H1 (cell line): ENCODE measurements at regions not wholly inside any gene's neighbourhood (a gene's known extent, or its start where the extent isn't known, plus 50 kb on each side); places are given as distances from the start of the nearest gene placed in this dataset.

Experiments used
- CTCF ChIA-PET: fragments of 300-600 bp; sonication (Branson Sonifier 250); formaldehyde crosslinking; loops from one replicate; lab custom pipeline; 2021; ENCODE audit not compliant: partially characterized antibody; lab: Charles Lee
- POLR2A ChIA-PET: fragments of 300-600 bp; sonication (Branson Sonifier 250); formaldehyde crosslinking; loops from one replicate; lab custom pipeline; 2021; ENCODE audit warnings: inconsistent platforms; ENCODE audit not compliant: partially characterized antibody; lab: Charles Lee
- DNase-seq, 2 experiments: peaks; one replicate each; pipeline versions ENCODE4 v3.0.0 to v3.0.0-alpha.2; 2010 to 2022; ENCODE audit warnings: low spot score in 2 of 2, low read depth in 1 of 2, mixed read lengths in 1 of 2
- FAIRE-seq: peaks from 2 replicates; lab custom pipeline; 2011; peaks lifted over from hg19 to GRCh38; lab: Jason Lieb, UNC
- H2AFZ ChIP-seq: 2 replicates; pipeline ENCODE4 v1.8.1; 2012; ENCODE audit warnings: low read length, inconsistent platforms
- H2AK5ac ChIP-seq: 2 replicates; pipeline ENCODE4 v1.6.1; 2013; ENCODE audit warnings: low read depth, low read length
- H2BK120ac ChIP-seq: replicated peaks from 2 replicates; pipeline ENCODE3; 2013; ENCODE audit warnings: low read depth, low read length, inconsistent platforms
- H2BK12ac ChIP-seq: 2 replicates; pipeline ENCODE4 v1.6.1; 2013; ENCODE audit warnings: low read depth, low read length
- H2BK15ac ChIP-seq: 2 replicates; pipeline ENCODE4 v1.6.1; 2013; ENCODE audit warnings: low read length
- H2BK20ac ChIP-seq: 2 replicates; pipeline ENCODE4 v1.6.1; 2013; ENCODE audit warnings: low read length
- H2BK5ac ChIP-seq: 2 replicates; pipeline ENCODE4 v1.6.1; 2013; ENCODE audit warnings: low read depth, low read length
- H3K14ac ChIP-seq: 2 replicates; pipeline ENCODE4 v1.6.1; 2013; ENCODE audit warnings: inconsistent platforms; ENCODE audit not compliant: insufficient read length
- H3K18ac ChIP-seq: 2 replicates; pipeline ENCODE4 v1.6.1; 2013; ENCODE audit warnings: low read length; ENCODE audit errors: extremely low read depth
- H3K23ac ChIP-seq: 2 replicates; pipeline ENCODE4 v1.6.1; 2013; ENCODE audit warnings: inconsistent platforms; ENCODE audit not compliant: insufficient read length
- H3K23me2 ChIP-seq: 2 replicates; pipeline ENCODE4 v1.6.1; 2013; ENCODE audit warnings: low read depth, low read length
- H3K27ac ChIP-seq: 2 replicates; pipeline ENCODE4 v1.6.1; 2011; ENCODE audit warnings: low read depth, low read length, inconsistent platforms
- H3K27me3 ChIP-seq, 4 experiments: replicated peaks in 1 of 4; 1 replicate in 1 of 4; 2 replicates in 3 of 4; pipeline versions ENCODE4 v1.6.1 to v1.8.1; 2011 to 2013; ENCODE audit warnings: low read length in 3 of 4, mild to moderate bottlenecking in 3 of 4, inconsistent platforms in 2 of 4, mixed read lengths in 2 of 4, moderate library complexity in 1 of 4; ENCODE audit not compliant: control insufficient read depth in 3 of 4, insufficient read depth in 3 of 4; ENCODE audit errors: extremely low read depth in 1 of 4
- H3K36me3 ChIP-seq, 4 experiments: 2 replicates each; pipeline versions ENCODE4 v1.6.1 to v1.8.1; 2011 to 2013; ENCODE audit warnings: mild to moderate bottlenecking in 4 of 4, low read length in 3 of 4, moderate library complexity in 2 of 4, control low read depth in 1 of 4, inconsistent platforms in 1 of 4; ENCODE audit not compliant: insufficient read depth in 4 of 4, control insufficient read depth in 2 of 4
- H3K4ac ChIP-seq: replicated peaks from 2 replicates; pipeline ENCODE3; 2013; ENCODE audit warnings: low read length, low read depth, mixed read lengths, inconsistent platforms; ENCODE audit not compliant: insufficient read length
- H3K4me1 ChIP-seq, 4 experiments: replicated peaks in 1 of 4; 1 replicate in 1 of 4; 2 replicates in 3 of 4; pipeline versions ENCODE4 v1.6.1 to v1.8.1; 2011 to 2013; ENCODE audit warnings: low read length in 3 of 4, inconsistent platforms in 2 of 4, mixed read lengths in 1 of 4; ENCODE audit not compliant: insufficient read depth in 4 of 4, control insufficient read depth in 3 of 4
- H3K4me2 ChIP-seq, 2 experiments: 2 replicates each; pipeline versions ENCODE4 v1.6.1 to v1.8.1; 2011 to 2013; ENCODE audit warnings: low read depth in 2 of 2, low read length in 2 of 2, control low read depth in 1 of 2, inconsistent platforms in 1 of 2, mild to moderate bottlenecking in 1 of 2; ENCODE audit not compliant: insufficient read depth in 1 of 2
- H3K4me3 ChIP-seq, 4 experiments: fragments of 200-600, 300-600 bp in 1 of 4; sonication (generic), shearing (Covaris generic), sonication (Bioruptor Twin) in 1 of 4; 2 replicates each; pipeline versions ENCODE4 v1.5.1 to v1.8.1; 2011 to 2016; ENCODE audit warnings: low read length in 4 of 4, low read depth in 3 of 4, control low read depth in 2 of 4, inconsistent platforms in 2 of 4, mild to moderate bottlenecking in 2 of 4, mixed read lengths in 1 of 4, moderate library complexity in 1 of 4; ENCODE audit not compliant: insufficient read depth in 2 of 4; ENCODE audit errors: extremely low read depth in 1 of 4
- H3K56ac ChIP-seq: replicated peaks from 2 replicates; pipeline ENCODE3; 2013; ENCODE audit warnings: low read depth, mild to moderate bottlenecking, mixed read lengths, low read length, inconsistent platforms; ENCODE audit not compliant: insufficient read length
- H3K79me1 ChIP-seq: 2 replicates; pipeline ENCODE4 v1.6.1; 2013; ENCODE audit warnings: low read depth, low read length, control low read depth
- H3K79me2 ChIP-seq, 2 experiments: 2 replicates each; pipeline versions ENCODE4 v1.6.1 to v1.8.1; 2012 to 2013; ENCODE audit warnings: low read length in 2 of 2, mild to moderate bottlenecking in 2 of 2, inconsistent platforms in 1 of 2; ENCODE audit not compliant: insufficient read depth in 2 of 2, control insufficient read depth in 1 of 2
- H3K9ac ChIP-seq, 4 experiments: replicated peaks in 1 of 4; 1 replicate in 1 of 4; 2 replicates in 3 of 4; pipeline versions ENCODE4 v1.6.1 to v1.8.1; 2011 to 2013; ENCODE audit warnings: low read depth in 3 of 4, low read length in 3 of 4, control low read depth in 2 of 4, mild to moderate bottlenecking in 2 of 4, moderate library complexity in 2 of 4, inconsistent platforms in 1 of 4; ENCODE audit errors: extremely low read depth in 1 of 4
- H3K9me3 ChIP-seq, 2 experiments: 2 replicates each; pipeline versions ENCODE4 v1.6.1 to v1.8.1; 2012 to 2013; ENCODE audit warnings: mild to moderate bottlenecking in 2 of 2, moderate library complexity in 2 of 2, control low read depth in 1 of 2, inconsistent platforms in 1 of 2, low read depth in 1 of 2, low read length in 1 of 2, mixed read lengths in 1 of 2; ENCODE audit not compliant: insufficient read depth in 2 of 2
- H4K20me1 ChIP-seq, 2 experiments: replicated peaks in 1 of 2; 2 replicates each; pipeline versions ENCODE3 to v1.8.1; 2011 to 2013; ENCODE audit warnings: inconsistent platforms in 2 of 2, low read length in 2 of 2, mild to moderate bottlenecking in 1 of 2; ENCODE audit not compliant: insufficient read depth in 2 of 2, control insufficient read depth in 1 of 2
- H4K5ac ChIP-seq: 2 replicates; pipeline ENCODE4 v1.6.1; 2013; ENCODE audit warnings: low read length, low read depth, mixed read lengths, inconsistent platforms; ENCODE audit not compliant: insufficient read length
- H4K8ac ChIP-seq: 2 replicates; pipeline ENCODE4 v1.8.0; 2013; ENCODE audit warnings: mild to moderate bottlenecking, moderate library complexity, low read length, inconsistent platforms; ENCODE audit not compliant: insufficient read depth; ENCODE audit errors: extremely low read depth
- H4K91ac ChIP-seq: replicated peaks from 2 replicates; pipeline ENCODE3; 2013; ENCODE audit warnings: low read length, mixed read lengths, inconsistent platforms; ENCODE audit not compliant: insufficient read length
- ATF2 ChIP-seq: IDR thresholded peaks from 2 replicates; pipeline ENCODE4 v1.6.1; 2012; ENCODE audit warnings: low read length, inconsistent platforms
- ATF3 ChIP-seq: IDR thresholded peaks from 2 replicates; pipeline ENCODE4 v1.6.1; 2011; ENCODE audit warnings: low read depth, mild to moderate bottlenecking, low read length; ENCODE audit not compliant: insufficient read depth
- BRCA1 ChIP-seq: IDR thresholded peaks from 2 replicates; pipeline ENCODE4 v1.6.1; 2012; ENCODE audit warnings: low read depth, low read length, improper control_type of control experiment
- CTBP2 ChIP-seq: IDR thresholded peaks from 2 replicates; pipeline ENCODE4 v1.7.0; 2011; ENCODE audit warnings: borderline replicate concordance, mild to moderate bottlenecking, moderate library complexity, mixed read lengths, low read length; ENCODE audit not compliant: insufficient read depth, insufficient read length
- E2F6 ChIP-seq: IDR thresholded peaks from 2 replicates; pipeline ENCODE4 v1.6.1; 2012; ENCODE audit warnings: inconsistent platforms
- EGR1 ChIP-seq: IDR thresholded peaks from 2 replicates; pipeline ENCODE4 v1.6.1; 2011; ENCODE audit warnings: low read depth, low read length, borderline replicate concordance
- SAP30 ChIP-seq: fragments of 300-600 bp; sonication (generic); IDR thresholded peaks from 2 replicates; pipeline ENCODE4 v1.7.1; 2012; ENCODE audit warnings: low read length, moderate library complexity, mild to moderate bottlenecking, inconsistent platforms; ENCODE audit not compliant: insufficient read depth, insufficient replicate concordance
- WGBS, 2 experiments: shearing (Covaris generic) in 1 of 2; methylation state at CpG; one replicate each; pipeline versions ENCODE4 v1.1.6 to v1.1.7; 2013 to 2015; ENCODE audit warnings: low lambda C conversion rate in 2 of 2, mixed read lengths in 2 of 2, inconsistent platforms in 1 of 2, low coverage in 1 of 2, missing lambda C conversion rate in 1 of 2; ENCODE audit not compliant: insufficient replicate concordance in 2 of 2, insufficient coverage in 1 of 2, insufficient read length in 1 of 2; ENCODE audit errors: extremely low coverage in 1 of 2, missing lambda C conversion rate in 1 of 2; 5-methylcytosine and 5-hydroxymethylcytosine counted together

- no peak overlapping the region for H2BK15ac ChIP-seq
- FAIRE-seq = no peak
- TF ChIP-seq EGR1 = no peak
- TF ChIP-seq CTBP2 = no peak
- no peak for TF ChIP-seq BRCA1
- TF ChIP-seq SAP30 = no peak
- TF ChIP-seq ATF3 = no peak
- no peak for TF ChIP-seq ATF2
- TF ChIP-seq E2F6 = no peak
These were observed 157.5 kb upstream of the ID2 start for GRCh38 chr2:8524388-8524787.

More at GRCh38 chr2:8524388-8524787, 157.5 kb upstream of the ID2 start:
- Histone ChIP-seq H2AFZ (no peak overlapping the region), H3K4ac (no peak overlapping the region), H2BK20ac (no peak overlapping the region), H3K18ac (no peak overlapping the region), H4K91ac (no peak overlapping the region), H3K23ac (no peak overlapping the region), H3K4me2 (no peak overlapping the region), H3K4me3 (no peak overlapping the region), H3K27me3 (no peaks in the 10 kb centered on the region; a peak in 1 of 7 replicates), H3K23me2 (no peaks in the 10 kb centered on the region), H4K20me1 (no peaks in the 10 kb centered on the region), H3K36me3 (no peaks in the 10 kb centered on the region), H3K79me2 (no peaks in the 10 kb centered on the region), H3K79me1 (no peaks in the 10 kb centered on the region), H2BK5ac (no peak overlapping the region), H4K5ac (no peak overlapping the region), H3K14ac (no peak overlapping the region), H2BK120ac (no peak overlapping the region), H4K8ac (no peak overlapping the region), H3K27ac (no peak overlapping the region), H3K4me1 (peaks cover 0 to 14% (median 8%) of the 10 kb centered on the region in 4 experiments; a peak in 6 of 7 replicates), H3K9me3 (no peaks in the 10 kb centered on the region), H3K56ac (no peak overlapping the region), H2BK12ac (no peak overlapping the region), H3K9ac (no peak overlapping the region), H2AK5ac (no peak overlapping the region)
- DNase-seq = no peak
- CTCF ChIA-PET = interaction anchor here (0.6 to 1.7 kb wide), 4 partner anchors 8 to 22 kb away, joined by 3 to 4 read pairs (median 3); no protein-coding TSS in a partner anchor
- WGBS, 2 experiments = 98% methylated on average over 9 of the region's 9 CpGs; no CpG with 5 or more reads in 1 of the 2 experiments
- POLR2A ChIA-PET = no interaction called here
